ENCODE measurements at regions not wholly inside any gene's neighbourhood (a gene's known extent, or its start where the extent isn't known, plus 50 kb on each side); places are given as distances from the start of the nearest gene placed in this dataset.

DNA sequence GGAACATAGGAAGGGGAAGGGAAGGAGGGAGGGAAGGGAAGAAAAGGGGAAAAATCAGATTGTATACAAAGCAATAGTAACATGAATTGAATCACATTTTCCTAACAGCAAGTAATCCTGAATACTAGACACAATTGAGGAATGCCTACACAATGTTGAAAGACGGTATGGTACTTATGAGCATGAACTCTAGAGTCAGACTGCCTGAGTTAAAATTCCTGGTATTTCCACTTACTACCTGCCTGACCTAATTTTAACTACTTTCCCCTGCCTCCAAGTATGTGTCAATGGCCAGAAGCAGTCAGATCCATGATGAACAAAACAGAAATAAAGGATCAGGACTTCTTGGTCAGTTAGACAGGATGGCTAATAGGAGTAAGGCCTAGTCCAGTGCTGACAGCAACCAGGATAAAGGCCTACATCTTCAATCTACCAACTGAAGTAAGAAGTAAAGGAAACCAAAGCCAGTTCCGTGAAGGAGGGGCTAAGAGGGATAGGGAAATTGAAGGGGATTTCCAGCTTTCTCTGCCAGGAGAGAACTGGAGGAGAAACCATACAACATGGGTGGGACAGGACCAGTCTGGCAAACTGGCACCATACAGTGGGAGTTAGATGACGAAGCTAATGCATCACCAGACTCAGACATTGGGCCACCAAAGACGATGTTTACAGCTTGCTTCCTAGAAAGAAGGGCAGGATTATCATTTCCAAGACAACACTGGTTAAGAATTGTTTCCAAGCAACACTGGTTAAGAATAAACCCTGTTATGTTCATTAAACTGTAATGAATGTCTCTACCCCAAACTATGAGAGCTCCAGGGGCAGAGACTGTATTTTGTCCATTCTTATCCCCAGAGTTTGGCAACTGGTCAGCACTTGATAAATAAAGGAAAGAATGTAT is 151.6 kb upstream of the UBE2E2 start:
- ATAC-seq (ENCODE audit: poor library complexity): no peak

DNA sequence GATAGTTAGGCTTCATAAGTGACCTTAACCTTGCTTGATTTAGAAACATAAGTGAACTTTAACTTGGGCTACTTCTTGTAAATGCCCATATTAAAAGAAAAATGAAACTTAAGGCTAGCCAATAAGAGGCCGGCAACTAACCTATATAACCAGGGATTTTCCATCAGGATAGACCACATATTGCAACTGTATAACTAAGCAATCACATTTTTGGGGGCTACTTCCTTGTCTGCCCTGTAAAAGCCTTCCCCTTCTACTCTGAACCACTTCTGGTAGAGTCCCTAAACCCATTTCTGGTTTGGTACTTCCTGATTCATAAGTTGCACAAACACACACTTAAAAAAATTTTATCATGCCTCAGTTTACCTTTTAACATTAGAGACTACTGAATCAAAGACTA is 150.9 kb upstream of the UBE2E2 start:
- H3K27me3 ChIP-seq (ENCODE audit: control insufficient read depth in 1 of 2, insufficient read depth in 2 of 2, low read length in 2 of 2): no peaks in the 10 kb centered on the region
- Mint-ChIP-seq H3K27ac (no peak overlapping the region), H3K9me3 (peaks cover 8% of the 10 kb centered on the region), H3K4me3 (no peak overlapping the region), H3K36me3 (ENCODE audit: low read depth) (no peaks in the 10 kb centered on the region), H3K27me3 (no peaks in the 10 kb centered on the region), H3K4me1 (ENCODE audit: low read depth) (peaks cover 14% of the 10 kb centered on the region)
- no peak overlapping the region for H3K27ac ChIP-seq (ENCODE audit: low read depth in 1 of 2, low read length in 2 of 2)
- H3K4me1 ChIP-seq (ENCODE audit: insufficient read depth, low read length): no peaks in the 10 kb centered on the region
- ChIA-PET CTCF (no interaction called here), POLR2A (no interaction called here)
- no peaks in the 10 kb centered on the region for H3K36me3 ChIP-seq (ENCODE audit: insufficient read depth, low read length)
- ATAC-seq (ENCODE audit: poor library complexity) (no peak), DNase-seq (no peak)
- intact Hi-C loops (cut with DNase I, micrococcal nuclease): no loop called here
- TF ChIP-seq, protein P1, sequence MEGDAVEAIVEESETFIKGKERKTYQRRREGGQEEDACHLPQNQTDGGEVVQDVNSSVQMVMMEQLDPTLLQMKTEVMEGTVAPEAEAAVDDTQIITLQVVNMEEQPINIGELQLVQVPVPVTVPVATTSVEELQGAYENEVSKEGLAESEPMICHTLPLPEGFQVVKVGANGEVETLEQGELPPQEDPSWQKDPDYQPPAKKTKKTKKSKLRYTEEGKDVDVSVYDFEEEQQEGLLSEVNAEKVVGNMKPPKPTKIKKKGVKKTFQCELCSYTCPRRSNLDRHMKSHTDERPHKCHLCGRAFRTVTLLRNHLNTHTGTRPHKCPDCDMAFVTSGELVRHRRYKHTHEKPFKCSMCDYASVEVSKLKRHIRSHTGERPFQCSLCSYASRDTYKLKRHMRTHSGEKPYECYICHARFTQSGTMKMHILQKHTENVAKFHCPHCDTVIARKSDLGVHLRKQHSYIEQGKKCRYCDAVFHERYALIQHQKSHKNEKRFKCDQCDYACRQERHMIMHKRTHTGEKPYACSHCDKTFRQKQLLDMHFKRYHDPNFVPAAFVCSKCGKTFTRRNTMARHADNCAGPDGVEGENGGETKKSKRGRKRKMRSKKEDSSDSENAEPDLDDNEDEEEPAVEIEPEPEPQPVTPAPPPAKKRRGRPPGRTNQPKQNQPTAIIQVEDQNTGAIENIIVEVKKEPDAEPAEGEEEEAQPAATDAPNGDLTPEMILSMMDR (IDR thresholded peaks at IDR 0.05): no peak
- H3K4me3 ChIP-seq (ENCODE audit: low read length): no peak overlapping the region
- peaks cover 0 to 6% of the 10 kb centered on the region in 2 experiments for H3K9me3 ChIP-seq (ENCODE audit: control insufficient read depth in 1 of 2, insufficient read depth in 1 of 2, low read length in 2 of 2)

More for the DNA sequence above, 151.6 kb upstream of the UBE2E2 start:
- no peak for DNase-seq
- H3K27ac Mint-ChIP-seq: no peak overlapping the region
- no peaks in the 10 kb centered on the region for H3K36me3 Mint-ChIP-seq (ENCODE audit: low read depth)
- TF ChIP-seq, protein P1 (IDR thresholded peaks at IDR 0.05): no peak
- peaks cover 14% of the 10 kb centered on the region for H3K4me1 Mint-ChIP-seq (ENCODE audit: low read depth)
- POLR2A ChIA-PET: no interaction called here
- peaks cover 14% of the 10 kb centered on the region for H3K9me3 Mint-ChIP-seq
- no peaks in the 10 kb centered on the region for H3K4me1 ChIP-seq (ENCODE audit: insufficient read depth, low read length)
- intact Hi-C loops (cut with DNase I, micrococcal nuclease): no loop called here
- no peaks in the 10 kb centered on the region for H3K27me3 Mint-ChIP-seq
- CTCF ChIA-PET: no interaction called here
- no peak overlapping the region for H3K4me3 ChIP-seq (ENCODE audit: low read length)
- no peaks in the 10 kb centered on the region for H3K36me3 ChIP-seq (ENCODE audit: insufficient read depth, low read length)
- H3K9me3 ChIP-seq (ENCODE audit: control insufficient read depth in 1 of 2, insufficient read depth in 1 of 2, low read length in 2 of 2): peaks cover 0 to 6% of the 10 kb centered on the region in 2 experiments
- no peak overlapping the region for H3K4me3 Mint-ChIP-seq
- no peaks in the 10 kb centered on the region for H3K27me3 ChIP-seq (ENCODE audit: control insufficient read depth in 1 of 2, insufficient read depth in 2 of 2, low read length in 2 of 2)
- no peak overlapping the region for H3K27ac ChIP-seq (ENCODE audit: low read depth in 1 of 2, low read length in 2 of 2)

DNA sequence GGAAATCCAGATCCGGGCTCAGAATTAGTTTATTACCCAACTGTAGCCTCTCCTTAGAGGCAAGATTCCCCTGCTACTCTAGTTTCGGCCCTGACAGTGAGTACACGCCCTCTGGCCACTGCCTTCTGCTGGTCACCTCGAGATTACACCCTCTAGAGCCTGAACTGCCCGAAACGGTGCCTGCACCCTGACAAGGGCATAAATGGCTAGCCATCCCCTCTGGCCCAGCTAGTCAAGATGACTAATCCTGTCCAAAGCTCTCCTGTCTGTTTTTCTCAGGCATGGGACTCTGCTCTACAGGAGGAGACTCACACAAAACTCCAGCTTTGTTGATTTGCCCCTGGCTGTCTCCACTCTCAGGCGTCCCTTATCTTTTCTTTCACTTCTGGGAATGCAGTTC is 150.5 kb upstream of the UBE2E2 start:
- Histone ChIP-seq H3K27ac (ENCODE audit: low read depth in 1 of 2, low read length in 2 of 2) (no peak overlapping the region), H3K9me3 (ENCODE audit: control insufficient read depth in 1 of 2, insufficient read depth in 1 of 2, low read length in 2 of 2) (peaks cover 0 to 6% of the 10 kb centered on the region in 2 experiments), H3K36me3 (ENCODE audit: insufficient read depth, low read length) (no peaks in the 10 kb centered on the region), H3K4me3 (ENCODE audit: low read length) (no peak overlapping the region), H3K4me1 (ENCODE audit: insufficient read depth, low read length) (no peaks in the 10 kb centered on the region), H3K27me3 (ENCODE audit: control insufficient read depth in 1 of 2, insufficient read depth in 2 of 2, low read length in 2 of 2) (no peaks in the 10 kb centered on the region)
- intact Hi-C loops (cut with DNase I, micrococcal nuclease): no loop called here
- CTCF ChIA-PET: no interaction called here
- no peaks in the 10 kb centered on the region for H3K36me3 Mint-ChIP-seq (ENCODE audit: low read depth)
- TF ChIP-seq, protein P1 (IDR thresholded peaks at IDR 0.05): no peak
- no peak overlapping the region for H3K27ac Mint-ChIP-seq
- H3K4me3 Mint-ChIP-seq: no peak overlapping the region
- H3K27me3 Mint-ChIP-seq: no peaks in the 10 kb centered on the region
- POLR2A ChIA-PET: no interaction called here
- H3K9me3 Mint-ChIP-seq: peaks cover 5% of the 10 kb centered on the region
- H3K4me1 Mint-ChIP-seq (ENCODE audit: low read depth): peaks cover 14% of the 10 kb centered on the region
- ATAC-seq (ENCODE audit: poor library complexity): no peak
- DNase-seq: no peak

Measured in CD4-positive, alpha-beta T cell (primary cell).